Small intestine (tissue), 7 donors: ENCODE measurements at regions not wholly inside any gene's neighbourhood (a gene's known extent, or its start where the extent isn't known, plus 50 kb on each side); places are given as distances from the start of the nearest gene placed in this dataset.
A peak's percentile ranks its signal among the peaks of the same experiment; 100 is the strongest.

Experiments used
- DNase-seq, 2 donors: peaks; one replicate each; pipeline versions ENCODE4 v3.0.0 to v3.0.0-alpha.2; 2013
- FAIRE-seq: peaks from 2 replicates; lab custom pipeline; 2012; peaks lifted over from hg19 to GRCh38; lab: Jason Lieb, UNC
- H3K27ac ChIP-seq, 3 donors: one replicate each; pipeline ENCODE4 v1.5.1; 2013; ENCODE audit warnings: low read length in 2 of 3, mild to moderate bottlenecking in 2 of 3, control low read depth in 1 of 3, inconsistent platforms in 1 of 3, low read depth in 1 of 3, moderate library complexity in 1 of 3
- H3K27me3 ChIP-seq, 3 donors: one replicate each; pipeline ENCODE4 v1.6.1; 2013; ENCODE audit warnings: low read length in 3 of 3, inconsistent platforms in 1 of 3; ENCODE audit not compliant: control insufficient read depth in 3 of 3, insufficient read depth in 3 of 3
- H3K36me3 ChIP-seq, 3 donors: one replicate each; pipeline ENCODE4 v1.6.1; 2013; ENCODE audit warnings: low read length in 3 of 3, inconsistent platforms in 1 of 3, low read depth in 1 of 3, mild to moderate bottlenecking in 1 of 3, moderate library complexity in 1 of 3; ENCODE audit not compliant: control insufficient read depth in 3 of 3, insufficient read depth in 2 of 3
- H3K4me1 ChIP-seq, 3 donors: one replicate each; pipeline ENCODE4 v1.6.1; 2013; ENCODE audit warnings: low read length in 2 of 3, inconsistent platforms in 1 of 3, low read depth in 1 of 3, mild to moderate bottlenecking in 1 of 3, moderate library complexity in 1 of 3; ENCODE audit not compliant: control insufficient read depth in 3 of 3, insufficient read depth in 2 of 3
- H3K4me3 ChIP-seq, 3 donors: one replicate each; pipeline ENCODE4 v1.5.1; 2013; ENCODE audit warnings: low read length in 3 of 3, control low read depth in 1 of 3, inconsistent platforms in 1 of 3, low read depth in 1 of 3, mild to moderate bottlenecking in 1 of 3, moderate library complexity in 1 of 3
- H3K9me3 ChIP-seq, 2 donors: one replicate each; pipeline ENCODE4 v1.6.1; 2013; ENCODE audit warnings: low read depth in 1 of 2, low read length in 1 of 2; ENCODE audit not compliant: control insufficient read depth in 2 of 2, insufficient read depth in 1 of 2
- WGBS, 3 donors: extraction: QIAGEN DNeasy Blood & Tissue Kit; methylation state at CpG; one replicate each; pipeline ENCODE4 v1.1.7; 2013; 5-methylcytosine and 5-hydroxymethylcytosine counted together
- donor health status: healthy with polysubstance abuse.
- donor health status: control.
- donor health status: control.
- donor health status: Bipolar disorder and iron deficiency.
- donor health status: healthy.

- H3K36me3 ChIP-seq = no peaks in the 10 kb centered on the region
- H3K4me3 ChIP-seq = no peak overlapping the region
- H3K4me1 ChIP-seq = no peaks in the 10 kb centered on the region
- 55 to 71% (median 71%) methylated on average over 1 of the region's 1 CpG for WGBS, 3 donors
- no peak overlapping the region for H3K27ac ChIP-seq
- no peak for FAIRE-seq
- no peak for DNase-seq
- no peaks in the 10 kb centered on the region for H3K27me3 ChIP-seq
- H3K9me3 ChIP-seq = peaks cover 0 to 2% of the 10 kb centered on the region in 2 donors
Observed at GRCh38 chr10:90126256-90126595, 424.8 kb downstream of the KIF20B start.

- DNase-seq (no peak), FAIRE-seq (no peak)
- no peak overlapping the region for H3K4me3 ChIP-seq
- no peaks in the 10 kb centered on the region for H3K36me3 ChIP-seq
- peaks cover 0 to 7% of the 10 kb centered on the region in 2 donors for H3K9me3 ChIP-seq
- H3K27ac ChIP-seq = no peak overlapping the region
- WGBS, 3 donors = 89 to 91% (median 90%) methylated on average over 2 of the region's 2 CpGs
- no peaks in the 10 kb centered on the region for H3K27me3 ChIP-seq
- H3K4me1 ChIP-seq = no peaks in the 10 kb centered on the region
Observed at GRCh38 chr10:90130321-90131086, 429.1 kb downstream of the KIF20B start.

GRCh38 chr10:90133606-90134005, 432.2 kb downstream of the KIF20B start:
- H3K4me3 ChIP-seq = no peak overlapping the region
- H3K36me3 ChIP-seq = no peaks in the 10 kb centered on the region
- WGBS, 3 donors = 69 to 89% (median 88%) methylated on average over 2 of the region's 2 CpGs
- no peaks in the 10 kb centered on the region for H3K27me3 ChIP-seq
- peaks cover 0 to 27% of the 10 kb centered on the region in 2 donors for H3K9me3 ChIP-seq
- H3K4me1 ChIP-seq = no peaks in the 10 kb centered on the region
- H3K27ac ChIP-seq = no peak overlapping the region
- no peak for DNase-seq
- no peak for FAIRE-seq

GRCh38 chr10:90136731-90137316, 435.4 kb downstream of the KIF20B start:
- H3K9me3 ChIP-seq = peaks cover 0 to 40% of the 10 kb centered on the region in 2 donors
- FAIRE-seq (no peak), DNase-seq (peak in 1 of 2 donors; percentile 18)
- no peak overlapping the region for H3K27ac ChIP-seq
- no peaks in the 10 kb centered on the region for H3K36me3 ChIP-seq
- no peak overlapping the region for H3K4me3 ChIP-seq
- no peaks in the 10 kb centered on the region for H3K4me1 ChIP-seq
- WGBS, 3 donors = 75 to 84% (median 79%) methylated on average over 8 of the region's 8 CpGs
- H3K27me3 ChIP-seq = no peaks in the 10 kb centered on the region

- no peak overlapping the region for H3K27ac ChIP-seq
Observed at GRCh38 chr10:90138844-90139243, 437.5 kb downstream of the KIF20B start.

GRCh38 chr10:90141791-90142190, 440.4 kb downstream of the KIF20B start:
- H3K27ac ChIP-seq = no peak overlapping the region
- no peaks in the 10 kb centered on the region for H3K4me1 ChIP-seq
- no peaks in the 10 kb centered on the region for H3K27me3 ChIP-seq
- H3K4me3 ChIP-seq = no peak overlapping the region
- peaks cover 0 to 20% of the 10 kb centered on the region in 2 donors for H3K9me3 ChIP-seq
- FAIRE-seq (no peak), DNase-seq (no peak)
- WGBS, 3 donors = 44 to 61% (median 52%) methylated on average over 1 of the region's 1 CpG
- no peaks in the 10 kb centered on the region for H3K36me3 ChIP-seq

More at GRCh38 chr10:90138844-90139243, 437.5 kb downstream of the KIF20B start:
- H3K27me3 ChIP-seq = no peaks in the 10 kb centered on the region
- H3K36me3 ChIP-seq = no peaks in the 10 kb centered on the region
- no peaks in the 10 kb centered on the region for H3K4me1 ChIP-seq
- FAIRE-seq (no peak), DNase-seq (peak in 1 of 2 donors; percentile 12)
- H3K9me3 ChIP-seq = peaks cover 0 to 37% of the 10 kb centered on the region in 2 donors
- 63 to 75% (median 70%) methylated on average over 4 of the region's 4 CpGs for WGBS, 3 donors
- no peak overlapping the region for H3K4me3 ChIP-seq

GRCh38 chr10:90143937-90144336, 442.5 kb downstream of the KIF20B start:
- Histone ChIP-seq H3K4me1 (no peaks in the 10 kb centered on the region), H3K27ac (no peak overlapping the region), H3K36me3 (no peaks in the 10 kb centered on the region), H3K4me3 (no peak overlapping the region), H3K9me3 (peaks cover 0 to 12% of the 10 kb centered on the region in 2 donors), H3K27me3 (no peaks in the 10 kb centered on the region)
- 90 to 100% (median 92%) methylated on average over 1 of the region's 1 CpG for WGBS, 3 donors
- no peak for FAIRE-seq
- DNase-seq = no peak

- FAIRE-seq = no peak
- Histone ChIP-seq H3K27me3 (no peaks in the 10 kb centered on the region), H3K9me3 (no peaks in the 10 kb centered on the region), H3K27ac (no peak overlapping the region), H3K4me3 (no peak overlapping the region), H3K36me3 (no peaks in the 10 kb centered on the region), H3K4me1 (no peaks in the 10 kb centered on the region)
- 56 to 63% (median 60%) methylated on average over 6 of the region's 6 CpGs for WGBS, 3 donors
- DNase-seq = peak; percentile 19 to 39
Observed at GRCh38 chr10:90148116-90148855, 446.9 kb downstream of the KIF20B start.
